Suprapubic skin (tissue), 4 donors: ENCODE measurements at regions not wholly inside any gene's neighbourhood (a gene's known extent, or its start where the extent isn't known, plus 50 kb on each side); places are given as distances from the start of the nearest gene placed in this dataset.

ENCODE experiments used
- DNase-seq, 2 donors: peaks; one replicate each; pipeline ENCODE4 v3.0.0-alpha.2; 2019; ENCODE audit warnings: low spot score in 2 of 2
- H3K27ac ChIP-seq: fragments of 200-600 bp; sonication (generic); one replicate; pipeline ENCODE4 v1.5.1; 2019
- H3K27me3 ChIP-seq: fragments of 200-600 bp; sonication (generic); one replicate; pipeline ENCODE4 v1.5.1; 2019
- H3K36me3 ChIP-seq: fragments of 200-600 bp; sonication (generic); one replicate; pipeline ENCODE4 v1.5.1; 2019
- H3K4me1 ChIP-seq: fragments of 200-600 bp; sonication (generic); one replicate; pipeline ENCODE4 v1.5.1; 2019
- H3K4me3 ChIP-seq: fragments of 200-600 bp; sonication (generic); one replicate; pipeline ENCODE4 v1.5.1; 2019; ENCODE audit warnings: mild to moderate bottlenecking
- H3K9me3 ChIP-seq: fragments of 200-600 bp; sonication (generic); one replicate; pipeline ENCODE4 v1.5.1; 2019
- CTCF ChIP-seq, 2 donors: fragments of 200-600 bp in 1 of 2; fragments of 450-650 bp in 1 of 2; sonication (generic) in 1 of 2; IDR thresholded peaks; one replicate each; pipeline ENCODE4 v1.5.1; 2016 to 2019; ENCODE audit warnings: antibody characterized with exemption in 2 of 2, mild to moderate bottlenecking in 1 of 2, moderate library complexity in 1 of 2
- EP300 ChIP-seq: sonication (generic); formaldehyde crosslinking; IDR thresholded peaks from one replicate; pipeline ENCODE4 v1.6.1; 2017; ENCODE audit warnings: antibody characterized with exemption
- POLR2A ChIP-seq, 2 donors: fragments of 450-650 bp; IDR thresholded peaks; one replicate each; pipeline ENCODE4 v1.6.1; 2017; ENCODE audit warnings: antibody characterized with exemption in 2 of 2, mild to moderate bottlenecking in 2 of 2, moderate library complexity in 2 of 2
- POLR2AphosphoS5 ChIP-seq, 3 donors: sonication (generic); formaldehyde crosslinking; IDR thresholded peaks; one replicate each; pipeline ENCODE4 v1.6.1; 2017; ENCODE audit warnings: antibody characterized with exemption in 3 of 3
- WGBS: methylation state at CpG from one replicate; pipeline ENCODE4 v1.1.5; 2018; 5-methylcytosine and 5-hydroxymethylcytosine counted together

GRCh38 chr4:10760086-10760485 is 75.5 kb upstream of the CLNK start:
- H3K4me1 ChIP-seq, result no peaks in the 10 kb centered on the region
- no peak for DNase-seq
- H3K4me3 ChIP-seq, result no peak overlapping the region
- no peaks in the 10 kb centered on the region for H3K9me3 ChIP-seq
- WGBS, result 90% methylated on average over 3 of the region's 3 CpGs
- H3K27ac ChIP-seq, result no peak overlapping the region
- TF ChIP-seq POLR2A (IDR thresholded peaks at IDR 0.05) (no peak), EP300 (no peak), POLR2AphosphoS5 (IDR thresholded peaks at IDR 0.05) (no peak), CTCF (IDR thresholded peaks at IDR 0.05) (no peak)
- H3K27me3 ChIP-seq, result no peaks in the 10 kb centered on the region
- H3K36me3 ChIP-seq, result no peaks in the 10 kb centered on the region

GRCh38 chr4:10758906-10759305 is 74.3 kb upstream of the CLNK start:
- no peak for DNase-seq
- no peaks in the 10 kb centered on the region for H3K4me1 ChIP-seq
- H3K9me3 ChIP-seq, result no peaks in the 10 kb centered on the region
- no peak overlapping the region for H3K27ac ChIP-seq
- H3K27me3 ChIP-seq, result no peaks in the 10 kb centered on the region
- no peak overlapping the region for H3K4me3 ChIP-seq
- no peaks in the 10 kb centered on the region for H3K36me3 ChIP-seq
- no peak for TF ChIP-seq CTCF (IDR thresholded peaks at IDR 0.05)
- no peak for TF ChIP-seq POLR2A (IDR thresholded peaks at IDR 0.05)
- no peak for TF ChIP-seq POLR2AphosphoS5 (IDR thresholded peaks at IDR 0.05)
- TF ChIP-seq EP300, result no peak

- Histone ChIP-seq H3K9me3 (no peaks in the 10 kb centered on the region), H3K27ac (no peak overlapping the region), H3K27me3 (no peaks in the 10 kb centered on the region), H3K4me1 (no peaks in the 10 kb centered on the region), H3K4me3 (no peak overlapping the region), H3K36me3 (no peaks in the 10 kb centered on the region)
- no peak for DNase-seq
- TF ChIP-seq POLR2AphosphoS5 (IDR thresholded peaks at IDR 0.05), result no peak
- TF ChIP-seq EP300, result no peak
- TF ChIP-seq CTCF (IDR thresholded peaks at IDR 0.05), result no peak
- no peak for TF ChIP-seq POLR2A (IDR thresholded peaks at IDR 0.05)
- WGBS, result 71% methylated on average over 2 of the region's 2 CpGs
Observed at GRCh38 chr4:10753856-10754402, 69.4 kb upstream of the CLNK start.

GRCh38 chr4:10753336-10753735 is 68.8 kb upstream of the CLNK start:
- no peak overlapping the region for H3K4me3 ChIP-seq
- no peak for DNase-seq

GRCh38 chr4:10750714-10751113 is 66.1 kb upstream of the CLNK start:
- no peaks in the 10 kb centered on the region for H3K4me1 ChIP-seq
- no peaks in the 10 kb centered on the region for H3K36me3 ChIP-seq
- 54% methylated on average over 5 of the region's 5 CpGs for WGBS
- H3K9me3 ChIP-seq, result no peaks in the 10 kb centered on the region
- H3K4me3 ChIP-seq, result no peak overlapping the region
- TF ChIP-seq POLR2AphosphoS5 (IDR thresholded peaks at IDR 0.05), result no peak
- TF ChIP-seq CTCF (IDR thresholded peaks at IDR 0.05), result no peak
- TF ChIP-seq EP300, result no peak
- TF ChIP-seq POLR2A (IDR thresholded peaks at IDR 0.05), result no peak
- no peak overlapping the region for H3K27ac ChIP-seq
- no peaks in the 10 kb centered on the region for H3K27me3 ChIP-seq
- no peak for DNase-seq

More at GRCh38 chr4:10753336-10753735, 68.8 kb upstream of the CLNK start:
- no peaks in the 10 kb centered on the region for H3K27me3 ChIP-seq
- no peaks in the 10 kb centered on the region for H3K4me1 ChIP-seq
- TF ChIP-seq EP300 (no peak), CTCF (IDR thresholded peaks at IDR 0.05) (no peak), POLR2A (IDR thresholded peaks at IDR 0.05) (no peak), POLR2AphosphoS5 (IDR thresholded peaks at IDR 0.05) (no peak)
- no peak overlapping the region for H3K27ac ChIP-seq
- no peaks in the 10 kb centered on the region for H3K36me3 ChIP-seq
- no peaks in the 10 kb centered on the region for H3K9me3 ChIP-seq
- 90% methylated on average over 5 of the region's 5 CpGs for WGBS
